Natural killer cell treated with Interleukin-12 subunit alpha and Interleukin-12 subunit beta and Interleukin-15 and Interleukin-18, amount 100 ng/mL, for 72 hours (primary cell): ENCODE measurements at regions not wholly inside any gene's neighbourhood (a gene's known extent, or its start where the extent isn't known, plus 50 kb on each side); places are given as distances from the start of the nearest gene placed in this dataset.

Source experiments
- ATAC-seq, 2 donors: fragments of 150-1000 bp; cut with Tn5 transposase in 1 of 2; sonication (Bioruptor Pico), chemical (Tn5 transposase) in 1 of 2; 2 replicates each; pipeline ENCODE4 v1.10.0; 2021
- DNase-seq: peaks from one replicate; pipeline ENCODE4 v3.0.0; 2022; ENCODE audit warnings: low spot score
- H3K27ac Mint-ChIP-seq, 2 donors: 1 replicate in 1 of 2; 2 replicates in 1 of 2; pipeline ENCODE4 v1.8.0; 2022; ENCODE audit warnings: mixed read lengths in 2 of 2, mild to moderate bottlenecking in 1 of 2, moderate library complexity in 1 of 2
- H3K27me3 Mint-ChIP-seq, 2 donors: 1 replicate in 1 of 2; 2 replicates in 1 of 2; pipeline ENCODE4 v1.8.0; 2022; ENCODE audit warnings: mixed read lengths in 2 of 2
- H3K36me3 Mint-ChIP-seq: one replicate; pipeline ENCODE4 v1.8.0; 2022; ENCODE audit warnings: mixed read lengths
- H3K4me1 Mint-ChIP-seq, 2 donors: 1 replicate in 1 of 2; 2 replicates in 1 of 2; pipeline ENCODE4 v1.8.0; 2022; ENCODE audit warnings: low read depth in 2 of 2, mixed read lengths in 2 of 2, mild to moderate bottlenecking in 1 of 2
- H3K4me3 Mint-ChIP-seq: one replicate; pipeline ENCODE4 v1.8.0; 2022; ENCODE audit warnings: mixed read lengths
- H3K9me3 Mint-ChIP-seq: 2 replicates; pipeline ENCODE4 v1.8.0; 2022; ENCODE audit warnings: mixed read lengths

GRCh38 chr3:135674508-135674907, 291.0 kb upstream of the PPP2R3A start:
- Mint-ChIP-seq H3K36me3 (peaks cover 7% of the 10 kb centered on the region), H3K27ac (no peak overlapping the region), H3K9me3 (peaks cover 15% of the 10 kb centered on the region), H3K27me3 (no peaks in the 10 kb centered on the region), H3K4me3 (no peak overlapping the region), H3K4me1 (no peaks in the 10 kb centered on the region)
- DNase-seq: no peak
- ATAC-seq: no peak

DNA sequence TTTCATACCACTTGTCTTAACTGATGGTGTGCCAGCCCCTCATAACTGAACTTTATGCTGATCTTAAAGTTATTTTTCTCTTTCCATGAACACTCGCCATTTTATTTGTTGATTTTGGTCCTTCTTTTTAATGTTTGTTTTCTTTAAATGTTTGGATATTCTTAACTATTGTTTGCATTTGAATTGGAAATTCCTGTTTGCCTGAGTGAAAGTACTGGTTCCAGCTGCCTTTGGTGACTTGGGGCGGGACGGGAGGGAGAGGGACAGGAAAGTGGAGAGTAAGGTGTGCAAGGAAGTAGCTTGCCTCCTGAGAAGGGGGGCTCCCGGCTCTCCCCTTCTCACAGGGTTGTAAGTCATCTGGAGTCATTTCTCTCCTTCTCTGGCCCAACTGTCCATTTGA, 287.1 kb upstream of the PPP2R3A start:
- Mint-ChIP-seq H3K4me3 (no peak overlapping the region), H3K4me1 (no peaks in the 10 kb centered on the region), H3K27me3 (no peaks in the 10 kb centered on the region), H3K27ac (no peak overlapping the region), H3K9me3 (peaks cover 16% of the 10 kb centered on the region), H3K36me3 (peaks cover 7% of the 10 kb centered on the region)
- DNase-seq (no peak), ATAC-seq (no peak)

- ATAC-seq (no peak), DNase-seq (no peak)
- Mint-ChIP-seq H3K27me3 (no peaks in the 10 kb centered on the region), H3K4me3 (no peak overlapping the region), H3K4me1 (no peaks in the 10 kb centered on the region), H3K36me3 (no peaks in the 10 kb centered on the region), H3K9me3 (peaks cover 14% of the 10 kb centered on the region), H3K27ac (no peak overlapping the region)
These were observed 277.5 kb upstream of the PPP2R3A start for GRCh38 chr3:135688003-135688402.

DNA sequence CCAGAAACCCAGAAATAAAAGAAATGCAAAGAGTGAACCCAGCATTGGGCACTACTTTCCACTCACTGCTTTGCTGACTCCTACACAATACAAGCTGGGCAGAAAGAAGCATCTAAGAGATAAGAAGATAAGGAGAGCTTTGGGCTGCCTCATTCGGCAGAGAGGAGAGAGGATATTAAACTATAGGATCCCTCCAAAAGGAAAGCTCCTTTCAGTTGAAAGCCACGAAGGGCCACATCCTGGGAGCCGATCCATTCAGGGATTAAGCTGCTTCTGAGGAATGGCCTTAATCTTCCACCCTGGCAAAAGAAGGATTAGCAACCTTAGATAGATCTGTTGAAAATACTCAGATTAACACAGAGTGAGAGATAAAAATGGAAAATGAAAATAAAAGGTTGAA, 274.9 kb upstream of the PPP2R3A start:
- DNase-seq (no peak), ATAC-seq (no peak)
- no peak overlapping the region for H3K27ac Mint-ChIP-seq
- H3K4me1 Mint-ChIP-seq: no peaks in the 10 kb centered on the region
- no peak overlapping the region for H3K4me3 Mint-ChIP-seq
- peaks cover 10% of the 10 kb centered on the region for H3K9me3 Mint-ChIP-seq
- no peaks in the 10 kb centered on the region for H3K27me3 Mint-ChIP-seq
- no peaks in the 10 kb centered on the region for H3K36me3 Mint-ChIP-seq

- Mint-ChIP-seq H3K36me3 (no peaks in the 10 kb centered on the region), H3K27ac (no peak overlapping the region), H3K4me3 (no peak overlapping the region), H3K9me3 (peaks cover 9% of the 10 kb centered on the region), H3K4me1 (no peaks in the 10 kb centered on the region), H3K27me3 (no peaks in the 10 kb centered on the region)
- ATAC-seq: no peak
- no peak for DNase-seq
These were observed 274.3 kb upstream of the PPP2R3A start for GRCh38 chr3:135691240-135691639.

GRCh38 chr3:135694142-135694541, 271.4 kb upstream of the PPP2R3A start:
- ATAC-seq (no peak), DNase-seq (no peak)
- Mint-ChIP-seq H3K27me3 (no peaks in the 10 kb centered on the region), H3K4me3 (no peak overlapping the region), H3K9me3 (peaks cover 4% of the 10 kb centered on the region), H3K4me1 (no peaks in the 10 kb centered on the region), H3K27ac (no peak overlapping the region), H3K36me3 (no peaks in the 10 kb centered on the region)

GRCh38 chr3:135699741-135700140, 265.8 kb upstream of the PPP2R3A start:
- no peak overlapping the region for H3K27ac Mint-ChIP-seq

DNA sequence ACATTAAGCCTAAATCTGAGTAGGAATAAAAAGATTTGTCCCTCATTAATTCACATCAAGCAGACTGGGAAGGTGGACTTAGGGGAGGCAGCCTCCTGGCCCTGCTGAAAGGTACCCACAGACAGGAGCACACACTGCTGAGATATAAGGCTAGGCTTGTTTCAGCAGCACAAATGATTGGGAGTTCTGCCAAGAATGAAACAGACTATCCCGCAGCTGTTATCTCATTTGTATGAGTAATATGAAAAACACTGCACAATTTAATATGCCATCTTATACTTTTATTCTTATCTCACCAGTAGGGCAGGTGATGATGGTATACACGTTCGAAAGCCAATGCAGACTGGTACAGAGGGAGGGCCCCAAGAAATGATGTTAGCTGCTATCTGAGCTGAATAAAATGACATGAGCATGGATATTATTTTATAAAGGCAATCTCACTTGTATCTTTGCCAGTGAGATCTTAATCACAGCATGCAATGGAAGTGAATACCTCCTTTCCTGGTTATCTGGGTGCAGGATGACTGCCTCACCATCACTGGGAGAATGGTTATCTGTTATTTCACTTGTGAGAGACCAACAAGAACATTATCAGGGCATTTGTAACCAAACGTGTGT, 258.7 kb upstream of the PPP2R3A start:
- Mint-ChIP-seq H3K4me3 (no peak overlapping the region), H3K9me3 (no peaks in the 10 kb centered on the region), H3K27ac (no peak overlapping the region), H3K36me3 (no peaks in the 10 kb centered on the region), H3K27me3 (no peaks in the 10 kb centered on the region), H3K4me1 (no peaks in the 10 kb centered on the region)
- ATAC-seq (no peak), DNase-seq (no peak)

More at GRCh38 chr3:135699741-135700140, 265.8 kb upstream of the PPP2R3A start:
- ATAC-seq (no peak), DNase-seq (no peak)
- H3K9me3 Mint-ChIP-seq: no peaks in the 10 kb centered on the region
- H3K4me3 Mint-ChIP-seq: no peak overlapping the region
- no peaks in the 10 kb centered on the region for H3K4me1 Mint-ChIP-seq
- no peaks in the 10 kb centered on the region for H3K36me3 Mint-ChIP-seq
- no peaks in the 10 kb centered on the region for H3K27me3 Mint-ChIP-seq

- no peak for ATAC-seq
- no peak for DNase-seq
- no peaks in the 10 kb centered on the region for H3K36me3 Mint-ChIP-seq
- H3K4me1 Mint-ChIP-seq: no peaks in the 10 kb centered on the region
- no peaks in the 10 kb centered on the region for H3K27me3 Mint-ChIP-seq
- peaks cover 13% of the 10 kb centered on the region for H3K9me3 Mint-ChIP-seq
- H3K27ac Mint-ChIP-seq: no peak overlapping the region
- no peak overlapping the region for H3K4me3 Mint-ChIP-seq
These were observed 246.1 kb upstream of the PPP2R3A start for GRCh38 chr3:135719449-135719848.

DNA sequence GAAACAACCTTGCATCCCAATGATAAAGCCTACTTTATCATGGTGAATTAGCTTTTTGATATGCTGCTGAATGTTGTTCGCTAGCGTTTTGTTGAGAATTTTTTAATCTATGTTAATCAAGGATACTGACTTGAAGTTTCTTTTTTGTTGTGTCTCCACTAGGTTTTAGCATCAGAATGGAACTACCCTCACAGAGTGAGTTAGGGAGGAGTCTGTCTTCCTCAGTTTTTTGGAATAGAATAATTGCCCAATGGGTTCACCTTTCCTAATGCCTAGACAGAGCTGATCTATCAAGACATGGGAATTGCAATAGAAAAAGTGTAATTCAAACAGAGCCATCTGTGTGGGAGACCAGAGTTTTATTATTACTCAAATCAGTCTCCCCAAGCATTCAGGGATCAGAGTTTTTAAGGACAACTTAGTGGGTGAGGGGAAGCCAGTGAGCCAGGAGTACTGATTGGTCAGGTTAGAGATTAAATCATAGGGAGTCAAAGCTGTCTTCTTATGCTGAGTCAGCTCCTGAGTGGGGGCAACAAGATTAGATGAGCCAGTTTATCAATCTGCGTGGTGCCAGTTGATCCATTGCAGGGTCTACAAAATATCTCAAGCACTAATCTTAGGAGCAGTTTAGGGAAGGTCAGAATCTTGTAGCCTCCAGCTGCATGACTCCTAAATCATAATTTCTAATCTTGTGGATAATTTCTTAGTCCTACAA, 237.4 kb upstream of the PPP2R3A start:
- no peak overlapping the region for H3K4me3 Mint-ChIP-seq

GRCh38 chr3:135731546-135731945, 234.0 kb upstream of the PPP2R3A start:
- no peak for DNase-seq
- Mint-ChIP-seq H3K9me3 (peaks cover 20% of the 10 kb centered on the region), H3K4me3 (no peak overlapping the region), H3K27me3 (no peaks in the 10 kb centered on the region), H3K36me3 (peaks cover 12% of the 10 kb centered on the region), H3K27ac (no peak overlapping the region), H3K4me1 (no peaks in the 10 kb centered on the region)
- peak in 1 of 2 donors; percentile 31 for ATAC-seq

More for the DNA sequence above, 237.4 kb upstream of the PPP2R3A start:
- H3K27me3 Mint-ChIP-seq: no peaks in the 10 kb centered on the region
- no peak for ATAC-seq
- H3K27ac Mint-ChIP-seq: no peak overlapping the region
- peaks cover 19% of the 10 kb centered on the region for H3K9me3 Mint-ChIP-seq
- DNase-seq: no peak
- H3K36me3 Mint-ChIP-seq: peaks cover 5% of the 10 kb centered on the region
- H3K4me1 Mint-ChIP-seq: no peaks in the 10 kb centered on the region

- H3K4me1 Mint-ChIP-seq: no peaks in the 10 kb centered on the region
- peaks cover 19% of the 10 kb centered on the region for H3K9me3 Mint-ChIP-seq
These were observed 228.8 kb upstream of the PPP2R3A start for GRCh38 chr3:135736740-135737139.

GRCh38 chr3:135739779-135740178, 225.7 kb upstream of the PPP2R3A start:
- Mint-ChIP-seq H3K27ac (no peak overlapping the region), H3K4me3 (no peak overlapping the region), H3K27me3 (no peaks in the 10 kb centered on the region), H3K4me1 (no peaks in the 10 kb centered on the region), H3K36me3 (peaks cover 10% of the 10 kb centered on the region), H3K9me3 (peaks cover 16% of the 10 kb centered on the region)
- DNase-seq: no peak
- no peak for ATAC-seq

More at GRCh38 chr3:135736740-135737139, 228.8 kb upstream of the PPP2R3A start:
- no peak overlapping the region for H3K27ac Mint-ChIP-seq
- no peaks in the 10 kb centered on the region for H3K27me3 Mint-ChIP-seq
- ATAC-seq (no peak), DNase-seq (no peak)
- H3K36me3 Mint-ChIP-seq: peaks cover 12% of the 10 kb centered on the region
- H3K4me3 Mint-ChIP-seq: no peak overlapping the region

DNA sequence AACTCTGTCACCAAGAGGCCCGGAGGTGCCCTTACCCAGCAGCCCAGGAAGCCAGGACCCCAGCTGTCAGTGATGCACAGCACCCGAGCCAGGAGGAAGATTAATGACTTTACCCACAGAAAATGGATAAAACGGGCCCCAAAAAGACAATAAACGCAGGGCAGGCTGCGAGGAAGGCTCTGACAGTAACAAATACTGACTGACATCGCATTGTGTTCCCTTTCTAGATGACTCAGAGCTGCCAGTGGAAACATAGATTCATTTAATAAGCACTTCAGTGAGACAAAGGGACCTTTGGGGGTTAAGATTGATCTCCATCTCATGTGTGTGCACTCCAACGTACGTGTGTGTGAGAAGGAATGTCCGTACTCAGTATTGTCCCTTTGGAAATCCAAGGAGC, 225.3 kb upstream of the PPP2R3A start:
- DNase-seq: no peak
- Mint-ChIP-seq H3K27ac (no peak overlapping the region), H3K27me3 (no peaks in the 10 kb centered on the region), H3K36me3 (peaks cover 8% of the 10 kb centered on the region), H3K9me3 (peaks cover 14% of the 10 kb centered on the region), H3K4me3 (no peak overlapping the region), H3K4me1 (no peaks in the 10 kb centered on the region)
- no peak for ATAC-seq
